HCT116 (cell line): ENCODE measurements at regions not wholly inside any gene's neighbourhood (a gene's known extent, or its start where the extent isn't known, plus 50 kb on each side); places are given as distances from the start of the nearest gene placed in this dataset.

Experiments used
- ATAC-seq: fragments of 200-7000 bp; cut with Tn5 transposase; 2 replicates; pipeline ENCODE4 v1.9.1; 2020; ENCODE audit warnings: mild to moderate bottlenecking, moderate library complexity
- BruUV-seq: library from RNA; stranded (reverse); fragments of 400-500 nt; replicated peaks from 2 replicates; lab custom pipeline; 2021; lab: Mats Ljungman, UMichigan
- CTCF ChIA-PET: fragments of 300-600 bp; sonication (Branson Sonifier 250); formaldehyde crosslinking; loops from one replicate; lab custom pipeline; 2021; ENCODE audit warnings: antibody characterized with exemption; lab: Charles Lee
- POLR2A ChIA-PET: fragments of 300-600, 350-600 bp; sonication (Branson Sonifier 250); formaldehyde crosslinking; loops from one replicate; lab custom pipeline; 2021; ENCODE audit warnings: antibody characterized with exemption; lab: Charles Lee
- RAD21 ChIA-PET, 2 experiments: fragments of 300-600 bp; sonication (Branson Sonifier 250); formaldehyde crosslinking; loops; one replicate each; lab custom pipeline; 2023; ENCODE audit warnings: low total read pairs in 2 of 2; ENCODE audit not compliant: uncharacterized antibody in 2 of 2, unreplicated experiment in 2 of 2, low non-redundant PET in 1 of 2; lab: Charles Lee
- DNase-seq: peaks from one replicate; pipeline ENCODE4 v3.0.0-alpha.2; 2010; ENCODE audit warnings: low read depth, low spot score
- H2AFZ ChIP-seq: fragments of 200-600 bp; shearing (Covaris generic), sonication (generic); 2 replicates; pipeline ENCODE4 v1.6.1; 2017; ENCODE audit warnings: low read depth, mixed run types, mixed read lengths, antibody characterized with exemption, low read length; ENCODE audit not compliant: poor library complexity, severe bottlenecking
- H3K27ac ChIP-seq: 2 replicates; pipeline ENCODE4 v1.5.1; 2012; ENCODE audit warnings: low read depth, low read length
- H3K27me3 ChIP-seq: fragments of 200-600 bp; sonication (generic); 2 replicates; pipeline ENCODE4 v1.6.1; 2016; ENCODE audit warnings: mixed run types, low read length, mixed read lengths; ENCODE audit not compliant: insufficient read depth
- H3K36me3 ChIP-seq, 2 experiments: fragments of 200-500 bp in 1 of 2; fragments of 200-600 bp in 1 of 2; sonication (Bioruptor generic) in 1 of 2; sonication (generic) in 1 of 2; 2 replicates each; pipeline versions ENCODE4 v1.5.1 to v1.6.1; 2014 to 2016; ENCODE audit warnings: low read length in 2 of 2, inconsistent platforms in 1 of 2, mixed read lengths in 1 of 2, mixed run types in 1 of 2; ENCODE audit not compliant: insufficient read depth in 2 of 2, control insufficient read depth in 1 of 2
- H3K4me1 ChIP-seq, 2 experiments: fragments of 200-600 bp in 1 of 2; sonication (generic) in 1 of 2; 2 replicates each; pipeline versions ENCODE4 v1.5.1 to v1.6.1; 2012 to 2017; ENCODE audit warnings: low read length in 2 of 2, inconsistent platforms in 1 of 2, mild to moderate bottlenecking in 1 of 2, mixed read lengths in 1 of 2, mixed run types in 1 of 2, moderate library complexity in 1 of 2; ENCODE audit not compliant: insufficient read depth in 2 of 2, control insufficient read depth in 1 of 2
- H3K4me2 ChIP-seq: fragments of 200-600 bp; sonication (generic); 2 replicates; pipeline ENCODE4 v1.6.1; 2017; ENCODE audit warnings: mixed run types, low read length, mixed read lengths
- H3K4me3 ChIP-seq, 2 experiments: fragments of 200-600 bp in 1 of 2; sonication (generic) in 1 of 2; replicated peaks in 1 of 2; 2 replicates each; pipeline ENCODE4 v1.5.1; 2011 to 2016; ENCODE audit warnings: low read length in 2 of 2, control low read depth in 1 of 2, low read depth in 1 of 2, mild to moderate bottlenecking in 1 of 2, mixed read lengths in 1 of 2, mixed run types in 1 of 2
- H3K79me2 ChIP-seq: fragments of 200-600 bp; sonication (generic); 2 replicates; pipeline ENCODE4 v1.6.1; 2017; ENCODE audit warnings: mild to moderate bottlenecking, mixed run types, low read length, moderate library complexity, mixed read lengths; ENCODE audit not compliant: insufficient read depth
- H3K9ac ChIP-seq: fragments of 200-600 bp; sonication (generic); 2 replicates; pipeline ENCODE4 v1.6.1; 2016; ENCODE audit warnings: low read length, mixed read lengths
- H3K9me2 ChIP-seq: fragments of 200-600 bp; sonication (generic), shearing (Covaris generic); 2 replicates; pipeline ENCODE4 v1.6.1; 2017; ENCODE audit warnings: mixed run types, mild to moderate bottlenecking, moderate library complexity; ENCODE audit not compliant: insufficient read depth
- H3K9me3 ChIP-seq, 2 experiments: fragments of 200-500 bp in 1 of 2; fragments of 200-600 bp in 1 of 2; sonication (Bioruptor generic) in 1 of 2; sonication (generic) in 1 of 2; 2 replicates each; pipeline ENCODE4 v1.6.1; 2014 to 2017; ENCODE audit warnings: low read length in 2 of 2, mixed read lengths in 2 of 2, inconsistent platforms in 1 of 2, low read depth in 1 of 2, mild to moderate bottlenecking in 1 of 2, mixed run types in 1 of 2, moderate library complexity in 1 of 2; ENCODE audit not compliant: control insufficient read depth in 1 of 2, insufficient read depth in 1 of 2
- H4K20me1 ChIP-seq: fragments of 200-600 bp; sonication (generic), shearing (Covaris generic); 2 replicates; pipeline ENCODE4 v1.6.1; 2017; ENCODE audit warnings: mixed run types, mild to moderate bottlenecking, moderate library complexity; ENCODE audit not compliant: insufficient read depth
- ATF3 ChIP-seq: IDR thresholded peaks from 2 replicates; pipeline ENCODE4 v1.6.1; 2012
- CTCF ChIP-seq, 3 experiments: fragments of 200-600 bp in 1 of 3; sonication (generic) in 1 of 3; IDR thresholded peaks in 2 of 3; conservative IDR thresholded peaks in 1 of 3; 2 replicates each; pipeline ENCODE4 v1.5.1; 2012 to 2017; ENCODE audit warnings: low read depth in 2 of 3, low read length in 2 of 3, antibody characterized with exemption in 1 of 3, borderline replicate concordance in 1 of 3, control low read depth in 1 of 3, mild to moderate bottlenecking in 1 of 3, mixed read lengths in 1 of 3, mixed run types in 1 of 3, moderate library complexity in 1 of 3; ENCODE audit not compliant: insufficient read depth in 1 of 3
- EGR1 ChIP-seq: IDR thresholded peaks from 2 replicates; pipeline ENCODE4 v1.6.1; 2012; ENCODE audit warnings: low read depth
- EZH2 ChIP-seq: fragments of 200-600 bp; sonication (generic); IDR thresholded peaks from 2 replicates; pipeline ENCODE4 v1.6.1; 2017; ENCODE audit warnings: antibody characterized with exemption, mixed run types
- EZH2phosphoT487 ChIP-seq: fragments of 200-600 bp; IDR thresholded peaks from 2 replicates; pipeline ENCODE4 v1.6.1; 2018; ENCODE audit warnings: antibody characterized with exemption, borderline replicate concordance
- JUND ChIP-seq: IDR thresholded peaks from 2 replicates; pipeline ENCODE4 v1.6.1; 2012
- RAD21 ChIP-seq: IDR thresholded peaks from 2 replicates; pipeline ENCODE4 v1.6.1; 2012; ENCODE audit warnings: low read depth, mild to moderate bottlenecking
- REST ChIP-seq: IDR thresholded peaks from 2 replicates; pipeline ENCODE4 v1.6.1; 2012; ENCODE audit warnings: low read depth
- SIN3A ChIP-seq: IDR thresholded peaks from 2 replicates; pipeline ENCODE4 v1.6.1; 2012; ENCODE audit warnings: low read depth
- TCF7L2 ChIP-seq: IDR thresholded peaks from 2 replicates; pipeline ENCODE4 v1.7.0; 2011; ENCODE audit warnings: borderline replicate concordance, inconsistent platforms; ENCODE audit not compliant: insufficient read depth, insufficient read length; ENCODE audit errors: extremely low read depth
- ZNF274 ChIP-seq: fragments of 200-500 bp; sonication (Bioruptor generic); IDR thresholded peaks from 2 replicates; pipeline ENCODE4 v1.6.1; 2014; ENCODE audit warnings: mild to moderate bottlenecking, low read depth, low read length, inconsistent platforms
- intact Hi-C: fragments of 100-400 bp; cut with micrococcal nuclease; formaldehyde crosslinking; loops from 2 replicates; pipeline ENCODE4 v1.10.0; 2022

GRCh38 chr20:23165307-23165750, 79.2 kb upstream of the CD93 start:
- DNase-seq (no peak), ATAC-seq (peak; percentile 76)
- TF ChIP-seq EZH2phosphoT487 (no peak), CTCF (IDR thresholded peaks at IDR 0.05 in 2 of 3, conservative IDR thresholded peaks at IDR 0.05 in 1 of 3; ENCODE audit: borderline replicate concordance in 1 of 3, insufficient read depth in 1 of 3, low read depth in 2 of 3, low read length in 2 of 3) (peak; percentile 7 to 32 (median 28); a peak in 5 of 6 replicates), RAD21 (peak; percentile 35; the same call in 1 of the 2 replicates)
- Histone ChIP-seq H3K4me2 (no peak overlapping the region), H3K36me3 (no peaks in the 10 kb centered on the region), H3K79me2 (no peaks in the 10 kb centered on the region), H3K4me3 (no peak overlapping the region), H3K9ac (no peak overlapping the region), H3K27me3 (no peaks in the 10 kb centered on the region; the same call in 1 of the 2 replicates), H4K20me1 (no peaks in the 10 kb centered on the region), H2AFZ (no peak overlapping the region), H3K27ac (no peak overlapping the region), H3K4me1 (peaks cover 4 to 17% of the 10 kb centered on the region in 2 experiments; a peak in 3 of 4 replicates), H3K9me2 (no peaks in the 10 kb centered on the region), H3K9me3 (no peaks in the 10 kb centered on the region)
- BruUV-seq, result no TSS peak
- intact Hi-C loops, result no loop called here
- ChIA-PET POLR2A (interaction anchor here (0.6 to 1.0 kb wide), 2 partner anchors 9 to 69 kb away, joined by 3 to 4 read pairs; no protein-coding TSS in a partner anchor), RAD21 (interaction anchor here in 1 of 2 experiments (0.8 kb wide), 1 partner anchor 35 kb away, joined by 3 read pairs; no protein-coding TSS in a partner anchor), CTCF (interaction anchor here (0.9 to 1.2 kb wide), 3 partner anchors 9 to 314 kb away, joined by 3 to 5 read pairs (median 4); no protein-coding TSS in a partner anchor)

- Histone ChIP-seq H3K9ac (no peak overlapping the region), H3K4me1 (peaks cover 4 to 25% of the 10 kb centered on the region in 2 experiments; a peak in 3 of 4 replicates), H3K4me2 (no peak overlapping the region), H3K9me2 (no peaks in the 10 kb centered on the region), H3K27ac (no peak overlapping the region), H3K36me3 (no peaks in the 10 kb centered on the region), H2AFZ (no peak overlapping the region), H3K9me3 (no peaks in the 10 kb centered on the region), H3K4me3 (no peak overlapping the region), H4K20me1 (no peaks in the 10 kb centered on the region), H3K79me2 (no peaks in the 10 kb centered on the region), H3K27me3 (no peaks in the 10 kb centered on the region)
- DNase-seq, result no peak
- POLR2A ChIA-PET, result no interaction called here
- intact Hi-C loops, result no loop called here
- ATAC-seq, result no peak
- CTCF ChIA-PET, result no interaction called here
- RAD21 ChIA-PET, result no interaction called here
- no TSS peak for BruUV-seq
- TF ChIP-seq TCF7L2 (no peak), EZH2phosphoT487 (no peak), EGR1 (no peak), REST (no peak), JUND (no peak), ZNF274 (no peak), ATF3 (no peak), SIN3A (no peak), EZH2 (no peak)
Measured at GRCh38 chr20:23164176-23164601, 78.1 kb upstream of the CD93 start.
